ENCODE measurements at regions not wholly inside any gene's neighbourhood (a gene's known extent, or its start where the extent isn't known, plus 50 kb on each side); places are given as distances from the start of the nearest gene placed in this dataset.
A peak's percentile ranks its signal among the peaks of the same experiment; 100 is the strongest.
"Not testable (repeated sequence)": the region's sequence is repeated elsewhere in the genome, so short reads cannot be mapped to it uniquely, and the experiment has no call there.

DNA sequence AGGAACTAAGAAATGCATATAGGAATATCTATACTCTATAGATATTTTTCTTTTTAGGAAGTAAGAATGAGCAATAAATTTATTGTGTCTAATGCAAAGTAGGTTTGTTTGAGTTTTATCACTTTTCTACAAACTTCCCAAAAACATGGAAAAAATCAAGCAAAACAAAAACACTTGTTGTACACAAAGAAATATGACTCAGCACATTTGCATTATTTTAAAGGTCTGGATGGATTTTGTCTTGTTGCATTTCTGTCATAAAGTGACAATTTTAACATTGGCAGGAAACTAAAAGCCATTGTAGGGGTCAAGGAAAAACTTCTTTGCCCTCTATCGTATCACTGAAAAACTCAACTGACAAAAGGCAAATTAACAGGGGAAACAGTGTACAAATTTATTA, 267.2 kb downstream of the PYDC2 start:
- POLR2A ChIA-PET = no interaction called here
- no peaks in the 10 kb centered on the region for H3K27me3 ChIP-seq (replicated peaks; ENCODE audit: control insufficient read depth, insufficient read depth, low read length)
- H3K9me3 ChIP-seq = peaks cover 6% of the 10 kb centered on the region; the same call in 1 of the 2 replicates
- DNase-seq = no peak
- no TSS peak for BruUV-seq (replicated peaks)
- intact Hi-C loops (cut with micrococcal nuclease; ENCODE audit: unreplicated experiment) = no loop called here
- H3K4me3 Mint-ChIP-seq (ENCODE audit: unreplicated experiment) = no peak overlapping the region
- H3K36me3 ChIP-seq (ENCODE audit: control insufficient read depth, insufficient read depth, low read length) = no peaks in the 10 kb centered on the region
- H3K27me3 Mint-ChIP-seq (ENCODE audit: insufficient read depth, unreplicated experiment) = no peaks in the 10 kb centered on the region
- no peak for TF ChIP-seq CTCF (IDR thresholded peaks at IDR 0.05; ENCODE audit: insufficient read depth in 1 of 2, low read depth in 1 of 2, low read length in 1 of 2, severe bottlenecking in 1 of 2, unreplicated experiment in 1 of 2)
- H3K4me3 ChIP-seq (ENCODE audit: low read depth, low read length) = no peak overlapping the region
- CTCF ChIA-PET = no interaction called here
- H3K27ac Mint-ChIP-seq (ENCODE audit: unreplicated experiment) = no peak overlapping the region
- peaks cover 16% of the 10 kb centered on the region for H3K4me1 ChIP-seq
- peaks cover 7% of the 10 kb centered on the region for H3K4me1 Mint-ChIP-seq (ENCODE audit: low read depth, unreplicated experiment)
- peaks cover 37% of the 10 kb centered on the region for H3K9me3 Mint-ChIP-seq (ENCODE audit: unreplicated experiment)
- no peaks in the 10 kb centered on the region for H3K36me3 Mint-ChIP-seq (ENCODE audit: insufficient read depth, unreplicated experiment)

GRCh38 chr3:191737742-191738141, 276.8 kb downstream of the PYDC2 start:
- Mint-ChIP-seq H3K27ac (ENCODE audit: unreplicated experiment) (no peak overlapping the region), H3K4me3 (ENCODE audit: unreplicated experiment) (no peak overlapping the region), H3K36me3 (ENCODE audit: insufficient read depth, unreplicated experiment) (peaks cover 9% of the 10 kb centered on the region), H3K4me1 (ENCODE audit: low read depth, unreplicated experiment) (peaks cover 10% of the 10 kb centered on the region), H3K27me3 (ENCODE audit: insufficient read depth, unreplicated experiment) (no peaks in the 10 kb centered on the region), H3K9me3 (ENCODE audit: unreplicated experiment) (peaks cover 20% of the 10 kb centered on the region)
- intact Hi-C loops (cut with micrococcal nuclease; ENCODE audit: unreplicated experiment) = no loop called here
- no peak for TF ChIP-seq CTCF (IDR thresholded peaks at IDR 0.05; ENCODE audit: insufficient read depth in 1 of 2, low read depth in 1 of 2, low read length in 1 of 2, severe bottlenecking in 1 of 2, unreplicated experiment in 1 of 2)
- Histone ChIP-seq H3K36me3 (ENCODE audit: control insufficient read depth, insufficient read depth, low read length) (no peaks in the 10 kb centered on the region), H3K4me1 (peaks cover 32% of the 10 kb centered on the region), H3K9me3 (peaks cover 12% of the 10 kb centered on the region), H3K4me3 (ENCODE audit: low read depth, low read length) (no peak overlapping the region), H3K27me3 (replicated peaks; ENCODE audit: control insufficient read depth, insufficient read depth, low read length) (no peaks in the 10 kb centered on the region)
- no TSS peak for BruUV-seq (replicated peaks)
- CTCF ChIA-PET = no interaction called here
- DNase-seq = no peak
- POLR2A ChIA-PET = no interaction called here

DNA sequence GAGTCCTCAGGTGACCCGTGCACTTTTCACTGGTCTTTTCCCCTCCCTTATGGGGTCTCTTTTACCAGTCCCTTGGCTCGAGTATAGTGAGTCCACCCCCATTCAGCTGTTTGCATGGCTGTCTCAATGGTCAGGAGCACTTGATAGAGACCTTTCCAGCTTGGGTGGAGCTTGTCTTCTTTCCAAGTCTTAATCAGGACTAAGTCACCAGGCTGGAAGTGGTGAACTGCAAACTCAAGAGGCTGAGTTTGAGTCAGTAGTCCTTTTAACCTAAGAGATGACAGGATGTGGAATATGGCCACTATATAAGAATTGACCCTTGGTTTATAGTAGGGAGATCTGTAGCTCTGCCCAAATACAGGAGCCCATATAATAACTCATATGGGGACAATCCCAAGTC, 279.7 kb downstream of the PYDC2 start:
- Histone ChIP-seq H3K27me3 (replicated peaks; ENCODE audit: control insufficient read depth, insufficient read depth, low read length) (no peaks in the 10 kb centered on the region), H3K9me3 (peaks cover 24% of the 10 kb centered on the region), H3K36me3 (ENCODE audit: control insufficient read depth, insufficient read depth, low read length) (no peaks in the 10 kb centered on the region), H3K4me3 (ENCODE audit: low read depth, low read length) (no peak overlapping the region), H3K4me1 (peaks cover 59% of the 10 kb centered on the region)
- peaks cover 9% of the 10 kb centered on the region for H3K36me3 Mint-ChIP-seq (ENCODE audit: insufficient read depth, unreplicated experiment)
- no peak for DNase-seq
- H3K4me1 Mint-ChIP-seq (ENCODE audit: low read depth, unreplicated experiment) = peaks cover 29% of the 10 kb centered on the region
- POLR2A ChIA-PET = no interaction called here
- CTCF ChIA-PET = no interaction called here
- intact Hi-C loops (cut with micrococcal nuclease; ENCODE audit: unreplicated experiment) = loop anchor here (5.0 to 10.0 kb wide), 2 partner anchors 48 to 344 kb away; no protein-coding TSS in a partner anchor
- no peaks in the 10 kb centered on the region for H3K27me3 Mint-ChIP-seq (ENCODE audit: insufficient read depth, unreplicated experiment)
- BruUV-seq (replicated peaks) = no TSS peak
- peak overlapping the region; percentile 45 for H3K27ac Mint-ChIP-seq (ENCODE audit: unreplicated experiment)
- H3K9me3 Mint-ChIP-seq (ENCODE audit: unreplicated experiment) = peaks cover 7% of the 10 kb centered on the region
- H3K4me3 Mint-ChIP-seq (ENCODE audit: unreplicated experiment) = no peak overlapping the region
- no peak for TF ChIP-seq CTCF (IDR thresholded peaks at IDR 0.05; ENCODE audit: insufficient read depth in 1 of 2, low read depth in 1 of 2, low read length in 1 of 2, severe bottlenecking in 1 of 2, unreplicated experiment in 1 of 2)

DNA sequence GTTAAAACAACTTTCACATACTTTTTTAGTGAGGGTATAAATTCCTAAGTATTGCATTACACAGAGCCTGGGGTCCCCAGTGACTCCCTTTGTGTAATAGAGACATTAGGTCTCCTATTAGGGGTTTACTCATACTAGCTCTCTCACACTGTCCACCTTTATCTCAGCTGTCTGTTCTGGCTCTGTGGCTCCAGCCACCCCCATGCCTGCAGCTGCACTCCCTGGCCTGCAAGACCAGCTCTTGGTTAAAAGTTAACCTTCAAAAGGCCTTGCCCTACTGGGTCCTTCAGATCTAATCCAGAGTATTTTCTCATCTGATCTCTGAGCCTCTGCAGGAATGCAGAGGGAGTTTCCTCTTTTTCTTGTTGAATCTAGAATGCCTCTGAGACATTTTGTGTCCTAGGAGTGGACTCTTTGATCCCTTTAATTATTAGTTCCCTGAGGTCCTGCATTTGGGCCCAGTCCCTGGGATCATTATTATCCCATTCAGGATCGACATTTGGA, 280.9 kb downstream of the PYDC2 start:
- peak; percentile 88 to 94 for DNase-seq
- Mint-ChIP-seq H3K4me3 (ENCODE audit: unreplicated experiment) (peak overlapping the region; percentile 57), H3K27ac (ENCODE audit: unreplicated experiment) (peak overlapping the region; percentile 94), H3K4me1 (ENCODE audit: low read depth, unreplicated experiment) (peaks cover 29% of the 10 kb centered on the region)
- Histone ChIP-seq H3K9me3 (peaks cover 19% of the 10 kb centered on the region), H3K4me1 (peaks cover 65% of the 10 kb centered on the region)
- H3K27me3 ChIP-seq (replicated peaks; ENCODE audit: control insufficient read depth, insufficient read depth, low read length); H3K27me3 Mint-ChIP-seq (ENCODE audit: insufficient read depth, unreplicated experiment); H3K4me3 ChIP-seq (ENCODE audit: low read depth, low read length); H3K36me3 ChIP-seq (ENCODE audit: control insufficient read depth, insufficient read depth, low read length); H3K36me3 Mint-ChIP-seq (ENCODE audit: insufficient read depth, unreplicated experiment); POLR2A ChIA-PET; H3K9me3 Mint-ChIP-seq (ENCODE audit: unreplicated experiment); CTCF ChIA-PET; BruUV-seq (replicated peaks): not testable (repeated sequence)
- intact Hi-C loops (cut with micrococcal nuclease; ENCODE audit: unreplicated experiment) = loop anchor here (2.0 to 10.0 kb wide), 3 partner anchors 21 to 343 kb away; no protein-coding TSS in a partner anchor
